HL-60 (cell line): ENCODE measurements at regions not wholly inside any gene's neighbourhood (a gene's known extent, or its start where the extent isn't known, plus 50 kb on each side); places are given as distances from the start of the nearest gene placed in this dataset.

ENCODE experiments used
- DNase-seq, 2 experiments: peaks; one replicate each; pipeline ENCODE4 v3.0.0-alpha.2; 2010 to 2020; ENCODE audit warnings: low read depth in 1 of 2, low spot score in 1 of 2
- H3K27ac ChIP-seq: fragments of 250-450 bp; sonication (Bioruptor Pico); replicated peaks from 2 replicates; pipeline ENCODE4 v1.5.1; 2020; ENCODE audit warnings: mild to moderate bottlenecking, moderate library complexity
- H3K27me3 ChIP-seq: fragments of 250-450 bp; sonication (Bioruptor Pico); 2 replicates; pipeline ENCODE4 v1.5.1; 2021; ENCODE audit warnings: mild to moderate bottlenecking, moderate library complexity; ENCODE audit not compliant: insufficient read depth, poor library complexity, severe bottlenecking
- H3K4me3 ChIP-seq: replicated peaks from 2 replicates; pipeline ENCODE4 v1.5.1; 2011; ENCODE audit warnings: mild to moderate bottlenecking, control low read depth, low read length; ENCODE audit not compliant: insufficient read depth
- GABPA ChIP-seq: IDR thresholded peaks from 2 replicates; pipeline ENCODE4 v1.6.1; 2012; ENCODE audit warnings: low read depth
- POLR2AphosphoS5 ChIP-seq: IDR thresholded peaks from 2 replicates; pipeline ENCODE4 v1.6.1; 2012; ENCODE audit warnings: low read depth
- SPI1 ChIP-seq: IDR thresholded peaks from 2 replicates; pipeline ENCODE4 v1.6.1; 2012; ENCODE audit warnings: low read depth, mild to moderate bottlenecking, borderline replicate concordance
- TF ChIP-seq, protein P1 (sequence below): IDR thresholded peaks from 2 replicates; pipeline ENCODE4 v1.6.1; 2012; ENCODE audit warnings: low read depth; ENCODE audit not compliant: insufficient replicate concordance
- TF ChIP-seq, protein P2 (sequence below): IDR thresholded peaks from one replicate; pipeline ENCODE4 v1.5.1; 2011; ENCODE audit warnings: low read length, control low read depth, inconsistent platforms; ENCODE audit not compliant: insufficient read depth

DNA sequence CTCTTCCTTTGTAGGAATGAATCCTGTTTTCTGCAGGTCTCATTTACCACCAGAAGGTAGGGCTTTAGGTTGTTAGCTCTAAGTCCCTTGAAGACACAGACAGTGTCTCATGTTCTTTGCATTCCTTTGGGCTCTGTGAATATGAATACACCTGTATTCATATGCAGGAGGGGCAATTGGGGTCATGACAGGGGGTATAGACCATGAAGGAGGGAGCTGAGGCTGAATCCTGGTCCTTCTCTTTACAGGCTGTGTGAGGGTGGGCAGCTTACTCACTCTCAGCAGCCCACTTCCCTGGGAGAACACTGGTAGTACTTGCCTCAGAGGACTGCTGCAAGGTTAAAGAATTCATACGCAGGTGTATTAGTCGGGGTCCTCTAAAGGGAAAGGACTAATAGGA, 267.2 kb upstream of the MGMT start:
- Histone ChIP-seq H3K4me3 (no peak overlapping the region), H3K27ac (no peak overlapping the region), H3K27me3 (no peaks in the 10 kb centered on the region)
- DNase-seq: no peak
- TF ChIP-seq SPI1 (no peak), POLR2AphosphoS5 (no peak), GABPA (no peak)
- TF ChIP-seq, protein P1, sequence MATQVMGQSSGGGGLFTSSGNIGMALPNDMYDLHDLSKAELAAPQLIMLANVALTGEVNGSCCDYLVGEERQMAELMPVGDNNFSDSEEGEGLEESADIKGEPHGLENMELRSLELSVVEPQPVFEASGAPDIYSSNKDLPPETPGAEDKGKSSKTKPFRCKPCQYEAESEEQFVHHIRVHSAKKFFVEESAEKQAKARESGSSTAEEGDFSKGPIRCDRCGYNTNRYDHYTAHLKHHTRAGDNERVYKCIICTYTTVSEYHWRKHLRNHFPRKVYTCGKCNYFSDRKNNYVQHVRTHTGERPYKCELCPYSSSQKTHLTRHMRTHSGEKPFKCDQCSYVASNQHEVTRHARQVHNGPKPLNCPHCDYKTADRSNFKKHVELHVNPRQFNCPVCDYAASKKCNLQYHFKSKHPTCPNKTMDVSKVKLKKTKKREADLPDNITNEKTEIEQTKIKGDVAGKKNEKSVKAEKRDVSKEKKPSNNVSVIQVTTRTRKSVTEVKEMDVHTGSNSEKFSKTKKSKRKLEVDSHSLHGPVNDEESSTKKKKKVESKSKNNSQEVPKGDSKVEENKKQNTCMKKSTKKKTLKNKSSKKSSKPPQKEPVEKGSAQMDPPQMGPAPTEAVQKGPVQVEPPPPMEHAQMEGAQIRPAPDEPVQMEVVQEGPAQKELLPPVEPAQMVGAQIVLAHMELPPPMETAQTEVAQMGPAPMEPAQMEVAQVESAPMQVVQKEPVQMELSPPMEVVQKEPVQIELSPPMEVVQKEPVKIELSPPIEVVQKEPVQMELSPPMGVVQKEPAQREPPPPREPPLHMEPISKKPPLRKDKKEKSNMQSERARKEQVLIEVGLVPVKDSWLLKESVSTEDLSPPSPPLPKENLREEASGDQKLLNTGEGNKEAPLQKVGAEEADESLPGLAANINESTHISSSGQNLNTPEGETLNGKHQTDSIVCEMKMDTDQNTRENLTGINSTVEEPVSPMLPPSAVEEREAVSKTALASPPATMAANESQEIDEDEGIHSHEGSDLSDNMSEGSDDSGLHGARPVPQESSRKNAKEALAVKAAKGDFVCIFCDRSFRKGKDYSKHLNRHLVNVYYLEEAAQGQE: no peak
- TF ChIP-seq, protein P2, sequence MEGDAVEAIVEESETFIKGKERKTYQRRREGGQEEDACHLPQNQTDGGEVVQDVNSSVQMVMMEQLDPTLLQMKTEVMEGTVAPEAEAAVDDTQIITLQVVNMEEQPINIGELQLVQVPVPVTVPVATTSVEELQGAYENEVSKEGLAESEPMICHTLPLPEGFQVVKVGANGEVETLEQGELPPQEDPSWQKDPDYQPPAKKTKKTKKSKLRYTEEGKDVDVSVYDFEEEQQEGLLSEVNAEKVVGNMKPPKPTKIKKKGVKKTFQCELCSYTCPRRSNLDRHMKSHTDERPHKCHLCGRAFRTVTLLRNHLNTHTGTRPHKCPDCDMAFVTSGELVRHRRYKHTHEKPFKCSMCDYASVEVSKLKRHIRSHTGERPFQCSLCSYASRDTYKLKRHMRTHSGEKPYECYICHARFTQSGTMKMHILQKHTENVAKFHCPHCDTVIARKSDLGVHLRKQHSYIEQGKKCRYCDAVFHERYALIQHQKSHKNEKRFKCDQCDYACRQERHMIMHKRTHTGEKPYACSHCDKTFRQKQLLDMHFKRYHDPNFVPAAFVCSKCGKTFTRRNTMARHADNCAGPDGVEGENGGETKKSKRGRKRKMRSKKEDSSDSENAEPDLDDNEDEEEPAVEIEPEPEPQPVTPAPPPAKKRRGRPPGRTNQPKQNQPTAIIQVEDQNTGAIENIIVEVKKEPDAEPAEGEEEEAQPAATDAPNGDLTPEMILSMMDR: no peak

DNA sequence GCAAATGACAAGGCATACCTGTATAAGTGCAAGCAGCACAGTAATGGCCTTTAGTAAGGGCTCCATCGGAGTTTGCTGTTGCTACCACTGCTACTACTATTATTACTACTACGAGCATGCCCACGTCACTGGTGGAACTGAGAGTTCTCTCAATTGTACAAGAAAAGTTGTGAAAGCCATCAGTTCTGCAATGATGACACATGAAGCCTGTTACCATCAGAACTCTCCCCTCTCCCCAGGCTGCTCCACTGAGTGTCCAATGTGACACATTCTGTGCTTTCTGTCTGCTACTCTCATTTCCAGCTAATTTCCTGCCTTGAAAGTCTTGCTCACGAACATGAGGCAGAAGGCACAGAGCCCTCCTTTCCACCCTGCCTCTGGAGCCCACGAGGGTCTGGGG, 263.2 kb upstream of the MGMT start:
- no peak overlapping the region for H3K27ac ChIP-seq
- no peak for TF ChIP-seq POLR2AphosphoS5
- no peak for TF ChIP-seq GABPA
- TF ChIP-seq, protein P1: no peak
- TF ChIP-seq, protein P2: no peak
- TF ChIP-seq SPI1: no peak
- no peak overlapping the region for H3K4me3 ChIP-seq
- DNase-seq: no peak
- H3K27me3 ChIP-seq: no peaks in the 10 kb centered on the region

DNA sequence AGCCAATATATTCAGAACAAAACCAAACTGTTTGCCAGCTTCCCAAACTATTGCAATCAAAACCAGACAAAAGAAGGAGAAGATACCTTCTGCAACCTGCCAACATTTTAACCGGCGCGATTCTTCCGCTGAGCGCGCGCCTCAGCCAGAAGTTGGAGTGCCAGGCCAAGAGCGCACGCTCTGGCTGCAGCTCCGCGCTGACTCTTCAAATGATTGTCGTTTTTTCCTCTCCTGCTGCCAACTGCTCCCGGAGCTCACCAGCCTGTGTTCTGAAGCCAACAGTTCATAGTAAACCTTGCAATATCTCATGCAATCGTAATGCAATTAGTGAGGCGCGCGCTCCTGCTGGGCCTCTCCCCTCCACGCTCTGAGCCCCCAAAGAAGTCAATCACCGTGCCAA, 259.7 kb upstream of the MGMT start:
- no peak overlapping the region for H3K4me3 ChIP-seq
- H3K27ac ChIP-seq: no peak overlapping the region
- TF ChIP-seq SPI1: no peak
- TF ChIP-seq POLR2AphosphoS5: no peak
- TF ChIP-seq GABPA: no peak
- no peaks in the 10 kb centered on the region for H3K27me3 ChIP-seq
- no peak for DNase-seq

DNA sequence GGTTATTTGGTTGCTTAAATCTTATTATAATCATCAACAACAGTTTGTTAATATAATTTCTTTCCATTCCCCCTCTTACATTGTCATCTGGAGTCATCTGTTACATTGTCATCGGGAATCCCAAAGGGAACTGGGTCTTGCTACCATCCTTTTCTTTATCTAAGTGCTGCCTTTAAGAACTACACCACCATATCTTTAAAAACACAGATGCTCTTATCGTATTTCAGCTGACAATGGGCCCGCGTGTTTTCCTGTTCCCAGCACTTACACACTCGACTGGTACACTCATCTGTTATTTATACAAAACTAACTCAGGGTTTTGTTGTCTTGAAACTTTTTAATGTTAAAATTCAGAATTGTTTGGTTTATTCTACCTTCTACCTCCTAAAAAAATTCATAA, 256.2 kb upstream of the MGMT start:
- no peak overlapping the region for H3K27ac ChIP-seq
- no peak overlapping the region for H3K4me3 ChIP-seq
- TF ChIP-seq POLR2AphosphoS5 (no peak), GABPA (no peak)
- TF ChIP-seq, protein P1: no peak
- H3K27me3 ChIP-seq: no peaks in the 10 kb centered on the region
- no peak for DNase-seq
